ENCODE measurements at regions not wholly inside any gene's neighbourhood (a gene's known extent, or its start where the extent isn't known, plus 50 kb on each side); places are given as distances from the start of the nearest gene placed in this dataset.

DNA sequence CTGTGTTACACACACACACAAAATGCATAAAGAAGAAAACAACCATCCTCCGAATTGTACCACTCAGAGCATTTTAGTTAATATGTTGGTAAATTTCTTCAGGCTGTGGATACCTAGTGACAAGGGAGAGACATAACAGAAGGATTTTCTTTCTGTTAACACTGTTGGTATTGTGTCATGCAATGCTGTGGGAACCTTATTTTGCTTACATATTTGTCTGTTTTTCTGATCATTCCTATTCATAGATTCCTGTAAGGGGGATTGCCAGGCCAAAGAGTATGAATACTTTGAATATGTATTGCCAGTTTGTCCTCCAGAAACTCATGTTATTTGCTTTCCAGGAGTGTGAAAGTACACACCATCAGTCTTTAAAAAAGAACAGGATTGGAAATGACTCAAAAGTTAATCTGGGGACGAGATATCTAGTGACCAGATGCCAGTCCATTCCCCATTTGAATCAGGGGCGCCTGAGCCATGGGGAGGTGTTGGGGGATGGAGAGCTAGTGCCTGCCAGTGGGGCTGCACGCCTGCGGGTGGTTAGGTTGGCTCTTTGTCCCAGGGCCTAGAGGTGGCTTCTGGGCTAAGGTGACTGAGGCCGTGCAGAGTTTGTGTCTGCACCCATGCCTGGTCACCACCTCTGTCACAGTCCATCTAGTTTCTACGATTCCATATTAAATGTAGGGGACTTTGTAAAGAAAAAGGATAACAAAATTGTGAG is 142.0 kb downstream of the PTPN20 start:
- no peak for DNase-seq

DNA sequence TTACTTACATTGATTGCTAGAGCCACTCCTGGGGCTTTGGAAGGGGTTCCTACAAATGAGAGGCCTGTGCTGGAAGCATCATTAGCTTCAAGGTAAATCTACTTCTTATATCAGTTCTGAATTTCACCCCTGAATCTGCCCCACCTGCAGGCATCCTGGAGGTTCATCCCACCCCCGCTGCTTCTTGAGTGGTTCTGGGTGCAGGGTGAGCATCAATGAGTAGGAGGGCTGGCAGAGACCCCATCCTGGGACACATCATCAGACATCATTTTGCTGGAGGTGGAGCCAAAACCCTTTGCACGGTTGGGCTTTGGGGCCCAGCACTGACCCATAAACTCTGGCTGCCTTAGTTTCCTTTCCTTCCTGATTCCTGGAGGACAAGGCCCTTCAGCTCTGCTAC is 143.7 kb downstream of the PTPN20 start:
- DNase-seq = no peak

DNA sequence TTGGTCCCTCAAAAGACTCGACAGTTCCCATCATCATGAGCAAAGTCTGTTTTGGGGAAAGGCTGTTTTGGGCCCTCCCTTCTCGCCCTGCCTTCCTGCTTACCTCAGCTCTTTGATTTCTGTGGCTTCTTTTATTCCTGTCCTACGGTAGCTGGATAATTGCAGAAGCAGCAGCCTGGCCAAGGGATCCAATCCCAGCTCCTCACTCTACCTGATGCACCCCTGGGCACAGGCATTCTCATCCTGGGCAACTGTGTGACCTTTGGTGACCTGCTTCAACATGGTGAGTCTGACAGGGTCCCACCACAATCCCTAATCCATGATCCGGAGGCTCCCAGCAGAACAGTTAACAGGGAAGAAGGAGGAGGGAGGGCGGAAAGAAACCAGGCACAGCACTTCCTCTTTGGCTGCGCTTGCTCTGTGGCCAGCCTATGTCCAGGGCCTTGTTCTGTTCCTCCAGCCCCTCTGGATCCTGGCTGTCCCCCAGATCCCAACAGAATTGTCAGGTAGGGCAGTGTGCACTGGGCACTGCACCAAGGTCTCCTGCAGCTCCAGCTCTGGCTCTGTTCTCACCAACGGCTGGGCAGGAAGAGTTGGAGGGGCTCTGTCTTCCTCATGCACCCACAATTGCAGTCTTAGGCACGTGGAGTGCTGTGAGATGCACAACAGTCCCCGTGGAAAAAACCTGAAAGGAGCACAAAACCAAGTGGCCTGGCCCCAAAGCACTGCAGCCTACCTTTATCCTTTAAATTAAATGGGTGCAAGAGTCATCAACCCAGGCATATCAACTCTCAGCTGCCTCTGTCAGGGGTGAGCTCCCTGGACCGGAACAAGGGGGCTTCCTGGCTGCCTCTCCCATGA is 144.4 kb downstream of the PTPN20 start:
- no peak for DNase-seq

DNA sequence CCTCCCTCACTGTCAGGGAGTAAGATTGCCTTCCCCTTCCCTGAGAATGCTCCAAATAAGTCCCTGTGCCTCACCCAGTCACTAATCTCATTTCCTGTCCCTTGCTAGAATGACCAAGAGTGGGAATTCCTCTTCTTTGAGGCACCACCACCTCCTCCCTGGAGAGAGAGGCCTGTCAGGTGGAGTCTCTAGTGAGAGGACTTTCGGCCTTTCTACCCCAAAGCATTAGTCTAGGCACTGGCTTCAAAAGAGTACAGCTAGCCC is 145.0 kb downstream of the PTPN20 start:
- no peak for DNase-seq

DNA sequence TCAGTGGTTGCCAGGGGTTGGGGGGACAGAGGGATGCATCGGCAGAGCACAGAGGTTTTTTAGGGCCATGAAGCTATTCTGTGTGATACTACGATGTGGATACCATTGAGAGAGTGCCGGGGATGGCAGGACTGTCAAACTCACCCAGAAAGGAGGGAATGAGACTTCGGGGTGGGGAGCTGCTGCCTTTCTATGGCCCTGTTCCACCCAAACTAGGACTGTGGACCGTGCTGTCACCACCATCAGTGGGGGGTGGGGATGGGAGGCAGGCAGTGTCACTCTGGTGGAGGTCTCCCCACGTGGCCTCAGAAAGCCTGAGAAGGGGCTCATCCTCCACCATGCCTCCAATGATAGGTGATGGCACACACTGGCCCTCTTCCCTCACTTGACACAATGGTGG is 146.2 kb downstream of the PTPN20 start:
- no peak for DNase-seq

DNA sequence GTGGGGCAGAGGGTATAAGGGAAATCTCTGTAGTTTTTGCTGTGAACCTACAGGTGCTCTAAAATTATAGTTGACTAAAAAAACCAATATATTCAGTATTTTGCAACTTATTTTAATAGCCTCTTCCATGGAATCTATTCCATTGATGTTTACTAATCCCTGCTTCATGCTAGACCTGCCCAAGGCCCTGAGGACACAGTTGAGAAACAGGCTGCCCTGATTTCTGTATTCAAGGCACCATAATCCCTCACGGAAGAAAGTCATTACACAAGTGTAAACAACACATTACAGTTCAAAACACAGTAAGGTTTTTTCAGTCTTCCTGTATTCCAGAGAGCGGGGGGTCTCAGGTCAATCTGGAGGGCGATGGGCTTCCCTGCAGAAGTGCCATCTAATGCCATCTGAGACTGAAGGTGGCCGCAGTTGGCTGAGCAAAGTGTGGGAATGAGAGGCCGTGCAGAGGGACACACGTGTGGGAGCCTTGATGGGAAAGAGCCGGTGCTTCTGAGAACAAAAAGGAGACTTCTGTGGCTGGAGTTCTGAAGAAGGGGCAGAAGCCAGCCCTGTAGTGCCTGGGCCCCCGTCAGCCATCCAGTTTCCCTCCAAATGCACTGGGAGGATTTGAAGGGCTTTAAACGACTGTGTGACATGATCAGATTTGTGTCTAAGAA is 146.9 kb downstream of the PTPN20 start:
- DNase-seq = no peak

DNA sequence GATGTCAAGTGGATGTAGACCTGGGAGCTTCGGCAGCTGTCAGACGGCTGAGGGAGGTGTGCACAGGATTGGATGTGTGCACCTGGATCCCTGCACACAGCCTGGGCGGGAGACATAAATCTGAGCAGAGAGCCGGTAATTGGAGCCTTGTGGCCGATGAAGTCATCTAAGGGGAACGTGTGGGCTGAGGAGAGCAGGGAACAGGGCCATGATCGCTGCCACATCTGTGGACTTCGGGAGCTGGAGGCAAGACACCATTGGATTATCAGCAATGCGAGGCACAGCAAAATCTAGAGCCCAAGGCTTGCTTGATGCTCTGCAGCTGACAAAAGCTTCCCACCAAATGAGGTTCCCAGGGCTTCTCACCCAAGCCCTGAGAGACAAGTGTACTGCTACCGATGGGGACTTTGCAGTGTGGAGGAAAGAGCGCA is 147.7 kb downstream of the PTPN20 start:
- no peak for DNase-seq

DNA sequence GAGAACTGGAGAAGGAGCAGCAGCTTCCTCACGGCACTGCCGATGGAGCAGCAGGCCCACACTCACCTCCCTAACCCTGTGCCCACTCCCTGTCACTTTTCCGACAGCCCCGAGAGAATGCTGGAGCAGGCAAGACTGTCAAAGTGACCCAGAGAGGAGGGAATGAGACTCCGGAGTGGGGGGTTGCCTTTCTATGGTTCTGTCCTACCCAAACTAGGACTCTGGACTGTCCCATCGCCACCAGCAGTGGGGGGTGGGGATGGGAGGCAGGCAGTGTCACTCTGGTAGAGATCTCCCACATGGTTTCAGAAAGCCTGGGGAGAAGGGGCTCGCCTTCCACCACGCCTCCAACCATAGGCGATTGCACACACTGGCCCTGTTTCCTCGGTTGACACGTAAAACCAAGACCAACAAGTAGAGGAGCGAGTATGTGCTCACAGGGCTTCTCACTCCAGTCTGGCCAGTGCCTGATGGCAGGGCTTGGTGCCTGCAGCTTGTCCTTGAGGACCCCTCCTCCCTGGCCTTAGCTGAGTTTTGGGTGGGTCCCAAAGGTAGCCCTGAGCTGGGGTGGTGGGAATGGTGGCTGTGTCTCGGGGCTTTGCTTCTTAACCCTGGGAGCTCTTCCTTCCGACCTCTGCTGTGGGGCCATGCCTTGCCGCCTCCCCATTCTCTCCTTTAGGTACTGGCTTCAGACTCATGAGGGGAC is 148.5 kb downstream of the PTPN20 start:
- no peak for DNase-seq

DNA sequence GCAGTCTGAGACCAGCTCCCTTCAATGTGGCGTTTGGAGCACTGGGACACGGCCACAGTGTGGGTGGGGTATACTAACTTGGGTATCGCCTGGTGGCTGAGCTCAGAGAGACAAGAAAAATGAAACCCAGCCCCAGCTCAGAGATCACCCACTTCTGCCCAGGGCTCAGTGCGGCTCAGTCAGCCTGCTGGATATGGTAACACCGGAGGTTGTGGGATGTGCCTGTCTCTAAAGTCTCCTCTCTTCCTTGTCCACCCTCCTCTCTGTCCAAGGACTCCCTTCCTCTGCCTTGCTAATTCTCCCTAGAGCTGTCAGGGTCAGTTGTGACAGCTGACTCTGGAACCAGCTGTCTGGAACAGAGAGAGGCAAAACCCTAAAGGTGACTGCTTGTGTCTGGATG is 149.1 kb downstream of the PTPN20 start:
- DNase-seq = no peak

DNA sequence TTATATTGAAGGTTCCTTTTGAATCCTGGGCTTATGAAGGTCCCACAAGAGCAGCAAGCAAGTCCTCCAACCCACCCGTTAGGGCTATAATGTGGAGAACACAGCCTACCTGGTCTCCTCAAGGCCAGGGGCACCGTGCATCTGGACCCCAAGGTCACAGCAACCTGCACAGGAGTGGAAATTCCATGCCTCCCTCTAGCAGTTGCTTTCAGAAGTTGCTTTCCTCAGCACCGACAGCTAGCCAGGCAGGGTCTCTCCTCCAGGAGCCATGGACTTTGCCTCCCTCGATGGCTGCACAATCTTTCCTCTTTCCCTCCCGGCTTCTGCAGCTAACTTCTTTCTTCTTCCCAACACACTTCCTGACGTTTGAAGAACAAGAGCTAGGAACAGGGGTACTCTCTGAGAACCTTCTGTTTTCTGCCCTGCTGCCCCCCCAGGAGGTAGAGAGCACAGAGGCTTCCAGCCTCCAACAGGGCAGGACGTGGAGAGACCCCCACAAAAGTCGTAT is 149.8 kb downstream of the PTPN20 start:
- no peak for DNase-seq

DNA sequence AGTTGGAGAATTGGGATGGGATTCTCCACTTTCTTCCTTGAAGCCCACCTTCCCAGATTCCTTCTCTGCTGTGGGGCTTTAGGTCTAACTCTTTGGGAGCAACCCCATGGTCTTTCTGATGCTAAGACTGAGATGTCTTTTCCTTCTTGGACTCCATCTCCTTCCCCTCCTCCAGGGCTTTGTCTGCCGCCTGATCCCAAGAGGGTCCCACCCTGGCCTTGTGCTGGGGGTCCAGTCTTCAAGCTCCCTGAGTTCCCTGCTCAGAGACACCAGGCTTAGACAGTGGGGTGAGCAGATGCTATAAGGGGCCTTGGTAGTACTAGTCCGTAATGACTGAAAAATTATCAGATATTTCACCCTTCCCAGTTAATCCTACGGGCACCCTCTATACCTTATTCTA is 150.5 kb downstream of the PTPN20 start:
- no peak for DNase-seq

DNA sequence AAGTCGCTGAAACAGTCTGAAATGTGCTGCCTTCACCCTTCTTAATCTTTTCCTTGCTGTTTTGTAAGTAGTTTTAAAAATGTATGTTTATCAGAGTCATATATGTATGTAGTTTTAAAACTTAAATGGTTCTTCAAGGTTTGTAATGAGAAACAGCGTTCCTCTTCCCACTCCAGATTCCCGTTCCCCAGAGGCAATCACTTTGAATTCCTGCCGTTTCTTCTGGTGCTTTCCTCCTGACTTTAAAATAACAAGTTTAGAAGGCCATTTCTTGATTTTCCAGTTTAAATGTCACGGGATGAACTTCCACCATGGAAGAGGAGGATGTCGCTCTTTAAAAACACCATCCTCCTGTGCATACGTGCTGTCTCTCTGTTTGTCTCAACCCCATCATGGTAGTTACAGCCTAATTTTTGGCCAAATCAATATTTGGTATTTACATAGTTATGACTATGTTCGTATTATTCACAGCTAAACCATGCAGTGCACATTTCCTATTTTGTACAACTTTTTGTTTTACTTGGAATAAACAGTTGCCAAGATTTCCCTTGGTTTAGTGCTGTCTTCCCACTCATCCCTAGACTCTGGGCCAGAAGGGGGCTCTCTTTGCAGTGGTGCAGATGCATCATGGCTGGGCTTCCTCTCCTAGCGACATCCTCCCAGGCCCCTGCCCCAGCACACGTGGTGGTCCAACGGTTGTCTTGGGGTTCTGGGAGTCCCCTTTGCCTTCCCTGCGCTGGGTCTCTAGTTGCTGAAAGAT is 151.4 kb downstream of the PTPN20 start:
- DNase-seq = no peak

DNA sequence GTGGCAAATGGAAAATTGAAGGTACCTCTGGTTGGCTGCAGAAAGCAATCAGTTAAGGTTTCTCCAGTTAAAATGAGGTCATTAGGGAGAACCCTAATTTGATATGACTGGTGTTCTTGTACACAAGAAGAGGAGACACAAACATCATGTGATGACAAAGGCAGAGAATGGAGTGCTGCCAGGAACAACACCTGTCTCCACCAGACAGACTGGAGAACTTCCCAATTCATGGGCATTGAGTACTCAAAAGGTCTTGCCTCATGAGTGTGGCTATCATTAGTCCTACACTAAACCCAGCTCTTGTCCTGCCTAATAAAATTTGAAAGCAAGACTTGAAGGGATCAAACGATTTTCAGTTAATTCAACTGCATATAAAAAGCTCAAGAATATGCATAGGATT is 152.6 kb downstream of the PTPN20 start:
- no peak for DNase-seq

DNA sequence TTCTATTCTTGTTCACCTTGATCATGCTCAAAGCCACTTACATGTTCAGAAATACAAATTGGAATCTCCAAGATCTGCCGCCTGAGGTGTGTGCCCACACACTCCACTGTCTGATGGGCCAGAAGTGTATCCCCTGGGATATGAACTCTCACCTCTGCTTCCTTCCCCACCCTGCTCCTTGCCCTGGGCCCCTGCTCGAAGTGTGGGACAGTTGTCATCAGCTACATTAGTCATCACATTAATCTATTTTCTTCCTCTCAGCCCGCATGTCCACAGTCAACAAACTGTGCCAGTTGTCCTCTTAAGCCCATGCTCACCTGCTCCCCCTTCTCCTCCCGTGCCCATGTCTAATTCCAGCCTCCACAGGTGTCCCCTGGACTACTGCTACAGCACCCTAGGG is 154.7 kb downstream of the PTPN20 start:
- no peak for DNase-seq

DNA sequence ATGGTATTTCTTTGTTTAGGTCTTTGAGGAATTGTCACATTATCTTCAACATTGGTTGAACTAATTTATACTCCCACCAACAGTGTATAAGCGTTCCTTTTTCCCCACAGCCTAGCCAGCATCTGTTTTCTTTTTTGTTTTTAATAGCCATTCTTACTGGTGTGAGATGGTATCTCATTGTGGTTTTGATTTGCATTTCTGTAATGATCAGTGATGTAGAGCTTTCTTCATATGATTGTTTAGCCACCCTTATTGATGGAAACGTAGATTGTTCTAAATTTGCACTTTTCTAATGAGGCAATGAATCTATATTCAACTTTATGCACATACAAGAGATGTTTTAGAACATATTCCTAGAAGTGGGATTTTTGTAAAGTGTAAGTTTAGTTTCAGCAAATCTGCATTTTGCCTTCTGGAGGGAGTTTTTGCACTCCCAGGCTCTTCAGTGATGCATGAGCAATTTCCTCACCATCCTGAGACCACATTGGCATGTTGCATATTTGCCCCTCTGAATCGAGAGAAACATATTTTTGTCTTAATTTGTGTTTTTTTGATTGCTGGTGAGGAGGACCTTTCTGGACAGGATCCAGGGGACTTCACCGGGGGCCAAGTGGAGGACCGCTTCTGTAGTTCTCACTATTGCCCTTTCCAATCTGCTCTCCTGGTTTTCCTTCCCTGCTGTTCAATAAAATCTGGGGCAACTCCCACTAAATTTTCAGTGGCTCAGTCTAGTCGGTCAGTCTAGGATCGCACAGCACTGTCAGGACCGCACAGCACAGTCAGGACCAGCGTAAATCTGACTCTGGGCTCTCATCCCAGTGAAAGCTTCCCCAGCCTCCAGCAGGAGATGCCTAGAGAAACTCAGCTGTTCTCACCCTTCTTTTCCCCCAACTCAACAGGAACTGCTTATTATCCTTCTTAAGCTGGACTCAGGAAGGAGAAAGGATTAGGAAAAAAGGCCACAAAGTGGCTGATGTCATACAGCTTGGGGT is 157.0 kb downstream of the PTPN20 start:
- DNase-seq = no peak

DNA sequence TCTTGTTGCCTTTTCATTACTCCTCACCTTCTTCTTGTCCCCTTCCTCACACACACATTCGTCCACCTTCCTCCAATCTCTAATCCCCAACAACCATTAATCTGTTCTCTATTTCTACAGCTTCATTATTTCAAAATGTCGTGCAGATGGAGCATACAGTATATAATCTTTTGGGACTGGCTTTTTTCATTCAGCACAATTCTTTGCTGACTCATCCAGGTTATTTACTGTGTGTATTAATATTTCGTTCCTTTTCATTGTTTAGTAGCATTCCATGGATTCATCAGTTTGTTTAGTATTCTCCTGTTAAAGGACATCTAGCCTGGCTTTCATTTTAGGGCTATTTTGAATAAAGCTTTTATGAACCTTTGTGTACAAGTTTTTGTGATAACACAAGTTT is 159.3 kb downstream of the PTPN20 start:
- no peak for DNase-seq

DNA sequence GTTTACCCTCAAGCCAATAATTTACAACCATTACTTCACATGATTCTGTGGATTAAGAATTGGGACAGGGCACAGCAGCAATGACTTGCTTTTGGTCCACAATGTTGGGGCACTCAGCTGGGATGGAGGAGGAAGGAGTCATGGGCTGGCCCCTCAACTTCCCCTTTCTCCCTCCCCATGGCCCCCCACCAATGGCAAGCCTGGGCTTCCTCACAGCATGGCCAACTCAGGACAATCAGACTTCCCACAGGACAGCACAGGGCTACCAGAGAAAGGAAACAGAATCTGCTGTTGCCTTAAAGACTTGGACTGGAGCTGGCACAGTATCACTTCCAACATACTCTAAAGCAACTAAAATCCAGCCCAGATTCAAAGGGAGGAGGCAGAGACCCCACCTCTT is 160.7 kb downstream of the PTPN20 start:
- DNase-seq = no peak

DNA sequence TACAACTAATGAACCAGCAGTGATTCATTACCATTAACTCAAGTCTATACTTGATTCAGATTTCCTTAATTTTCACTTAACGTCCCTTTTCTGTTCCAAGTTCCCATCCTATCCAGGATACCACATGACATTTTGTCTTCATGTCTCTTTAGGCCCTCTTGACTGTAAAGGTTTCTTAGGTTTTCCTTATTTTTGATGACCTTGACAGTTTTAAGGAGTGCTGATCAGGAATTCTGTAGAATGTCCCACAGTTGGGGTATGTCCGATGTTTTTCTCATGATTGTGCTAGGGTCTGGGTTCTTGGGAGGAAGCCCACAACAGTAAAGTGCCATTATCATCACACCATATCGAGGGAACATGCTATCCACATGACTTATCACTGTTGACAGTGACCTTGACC is 162.7 kb downstream of the PTPN20 start:
- no peak for DNase-seq

DNA sequence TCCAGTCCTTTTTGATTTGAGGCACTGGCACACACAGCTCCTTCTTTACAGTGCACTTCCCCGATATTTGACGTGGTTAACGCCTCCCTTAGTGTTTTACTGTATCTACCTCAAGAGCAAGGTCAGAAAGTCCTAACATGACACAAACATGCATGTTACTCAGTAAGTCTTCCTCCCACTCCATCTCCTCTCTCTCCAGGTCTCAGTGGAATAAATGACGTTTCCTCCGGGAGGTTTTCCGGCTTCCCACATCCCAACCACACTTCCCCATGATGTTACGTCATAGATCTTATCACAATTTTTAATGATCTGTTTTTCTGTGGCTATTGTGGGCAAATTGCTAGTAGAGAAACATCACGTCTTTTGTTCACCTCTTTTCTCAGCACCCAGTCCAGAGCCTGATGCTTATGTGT is 165.7 kb downstream of the PTPN20 start:
- DNase-seq = peak; percentile 6

DNA sequence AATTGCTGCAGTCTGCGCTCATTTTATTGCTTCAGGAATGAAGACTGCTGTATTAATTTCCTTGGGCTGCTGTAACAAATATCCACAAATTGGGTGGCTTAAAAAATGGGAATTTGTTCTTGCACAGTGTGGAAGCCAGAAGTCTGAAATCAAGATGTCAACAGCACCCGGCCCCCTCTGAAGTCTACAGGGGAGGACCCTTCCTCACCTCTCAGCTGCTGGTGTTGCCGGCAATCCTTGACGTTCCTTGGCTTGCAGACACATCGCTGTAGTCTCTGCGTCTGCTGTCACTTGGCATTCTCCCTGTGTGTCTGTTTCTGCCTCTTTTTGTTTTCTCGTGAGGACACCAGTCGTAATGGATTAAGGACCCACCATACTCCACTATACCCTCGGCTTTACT is 166.2 kb downstream of the PTPN20 start:
- DNase-seq = no peak

DNA sequence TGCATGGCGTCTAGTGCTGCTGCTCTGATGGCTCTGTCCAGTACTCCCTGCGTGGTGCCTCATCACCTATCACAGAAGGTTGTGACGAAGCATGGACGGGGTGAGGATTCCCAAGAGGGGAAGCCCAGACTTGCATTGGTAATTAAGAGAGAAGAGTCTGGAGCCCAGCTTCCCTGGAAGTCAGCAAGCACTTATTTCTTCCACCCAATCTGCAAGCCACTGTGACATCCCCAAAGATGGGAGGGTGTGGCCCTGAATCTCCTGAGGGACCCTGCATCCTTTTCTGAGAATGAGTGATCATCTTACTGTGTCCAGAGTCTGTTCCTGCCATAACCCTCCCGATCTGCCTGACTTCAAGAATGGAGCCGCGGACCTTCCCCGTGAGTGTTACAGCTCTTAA is 166.7 kb downstream of the PTPN20 start:
- no peak for DNase-seq

Data from stimulated activated CD4-positive, alpha-beta T cell treated with anti-CD3 and anti-CD28 coated beads, Interleukin-15, amount 100 ng/mL, for 24 hours (primary cell).